ENCODE measurements at regions not wholly inside any gene's neighbourhood (a gene's known extent, or its start where the extent isn't known, plus 50 kb on each side); places are given as distances from the start of the nearest gene placed in this dataset.
"Not testable (repeated sequence)": the region's sequence is repeated elsewhere in the genome, so short reads cannot be mapped to it uniquely, and the experiment has no call there.

DNA sequence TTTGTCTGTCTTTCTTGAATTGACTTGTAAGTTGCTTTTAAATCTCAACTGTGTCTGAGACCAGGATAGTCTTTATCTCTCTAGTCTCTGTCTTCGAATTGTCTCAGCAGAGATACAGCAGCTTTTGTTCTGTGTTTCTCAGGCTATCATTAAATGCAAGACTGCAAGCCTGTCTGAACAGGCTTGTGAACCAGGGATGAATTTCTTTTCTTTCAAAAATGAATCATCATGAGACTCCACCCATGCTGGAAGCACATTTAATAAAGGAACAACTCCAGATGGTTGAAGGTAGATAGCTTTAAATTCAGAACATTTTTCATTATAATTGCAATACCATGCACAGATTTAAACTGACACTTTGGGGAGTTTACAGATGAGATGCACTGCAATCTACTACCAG, 155.9 kb downstream of the SEC23IP start:
- DNase-seq (ENCODE audit: low read depth), result no peak

- no peak for DNase-seq (ENCODE audit: low read depth)
Measured at GRCh38 chr10:120051671-120052070, 159.1 kb downstream of the SEC23IP start.

GRCh38 chr10:120052964-120053702, 160.6 kb downstream of the SEC23IP start:
- no peak for DNase-seq (ENCODE audit: low read depth)

GRCh38 chr10:120059790-120060189, 167.3 kb downstream of the SEC23IP start:
- not testable (repeated sequence) for DNase-seq (ENCODE audit: low read depth)

DNA sequence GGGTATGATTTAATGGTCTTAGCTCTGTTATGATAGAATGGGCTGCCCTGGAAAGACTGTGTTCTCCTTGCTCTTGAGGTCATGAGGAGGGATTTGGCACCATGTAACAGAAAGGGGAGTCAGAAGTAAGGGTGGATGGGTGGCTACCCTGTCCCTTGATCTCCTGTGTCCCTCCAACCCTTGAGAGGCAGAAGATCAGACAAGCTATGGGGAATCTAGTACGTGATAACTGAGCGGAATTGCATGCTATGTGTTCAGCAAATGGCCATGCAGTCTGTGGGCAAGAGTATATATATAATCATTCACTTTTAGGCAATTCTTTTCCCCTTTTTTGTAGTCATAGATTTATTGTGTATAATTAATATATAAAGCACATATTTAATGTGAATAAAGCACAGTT, 174.9 kb downstream of the SEC23IP start:
- DNase-seq (ENCODE audit: low read depth), result no peak

DNA sequence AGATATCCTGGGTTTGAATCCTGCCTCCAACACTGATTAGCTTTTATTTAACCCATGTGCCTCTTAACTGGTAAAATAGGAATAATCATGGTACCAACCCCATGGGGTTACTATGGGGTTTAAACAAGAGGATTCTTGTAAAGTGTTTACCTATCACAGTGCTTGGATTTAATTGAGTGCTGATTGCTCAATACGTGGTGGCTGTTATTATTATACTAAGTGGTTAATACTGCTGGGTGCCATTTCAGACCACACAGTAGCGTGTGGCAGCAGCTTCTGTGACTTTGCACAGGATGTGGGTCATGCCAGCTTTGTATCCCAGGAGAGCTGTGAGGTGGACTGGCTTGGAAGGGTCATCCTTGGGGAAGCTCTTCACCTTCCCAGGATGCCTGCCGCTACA, 177.2 kb downstream of the SEC23IP start:
- no peak for DNase-seq (ENCODE audit: low read depth)

GRCh38 chr10:120075349-120075748, 182.8 kb downstream of the SEC23IP start:
- DNase-seq (ENCODE audit: low read depth), result no peak

DNA sequence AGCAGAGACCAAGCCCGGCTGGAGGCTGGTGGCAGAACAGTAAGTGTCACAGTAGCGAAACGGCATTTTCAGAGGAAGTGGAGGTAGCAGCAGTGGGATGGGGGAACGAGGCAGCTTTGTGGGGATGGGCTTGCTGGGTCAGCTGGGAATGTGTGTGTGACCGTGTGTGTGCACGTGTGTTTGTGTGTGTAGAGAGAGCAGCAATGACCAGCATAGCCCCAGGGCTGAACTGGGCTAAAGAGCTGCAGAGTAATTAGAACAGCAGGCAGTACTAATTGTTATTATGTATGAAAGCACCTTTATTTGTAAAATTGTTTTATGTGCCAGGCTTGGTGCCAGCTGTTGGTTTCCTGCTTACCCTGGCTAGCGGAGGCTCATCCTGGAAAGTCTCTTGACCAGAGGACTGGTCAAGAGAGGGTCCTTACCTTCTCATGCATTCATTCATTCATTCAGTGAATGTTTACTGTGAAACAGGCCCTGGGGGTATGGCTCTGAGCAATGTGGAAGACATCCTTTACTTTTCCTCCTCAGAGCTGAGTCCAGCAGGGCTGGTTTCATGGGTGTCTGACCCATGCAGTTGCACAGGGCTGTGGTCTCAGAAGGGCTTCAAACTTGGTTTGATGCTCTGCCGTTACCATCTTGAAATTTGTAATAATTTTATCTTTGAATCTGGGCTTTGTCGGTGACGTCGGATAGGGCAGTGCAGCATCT, 184.6 kb downstream of the SEC23IP start:
- DNase-seq (ENCODE audit: low read depth), result no peak

GRCh38 chr10:120077707-120078492, 185.4 kb downstream of the SEC23IP start:
- DNase-seq (ENCODE audit: low read depth), result no peak

GRCh38 chr10:120085096-120085796, 192.7 kb downstream of the SEC23IP start:
- DNase-seq (ENCODE audit: low read depth), result no peak

- no peak for DNase-seq (ENCODE audit: low read depth)
Measured at GRCh38 chr10:120086066-120086465, 193.5 kb downstream of the SEC23IP start.

DNA sequence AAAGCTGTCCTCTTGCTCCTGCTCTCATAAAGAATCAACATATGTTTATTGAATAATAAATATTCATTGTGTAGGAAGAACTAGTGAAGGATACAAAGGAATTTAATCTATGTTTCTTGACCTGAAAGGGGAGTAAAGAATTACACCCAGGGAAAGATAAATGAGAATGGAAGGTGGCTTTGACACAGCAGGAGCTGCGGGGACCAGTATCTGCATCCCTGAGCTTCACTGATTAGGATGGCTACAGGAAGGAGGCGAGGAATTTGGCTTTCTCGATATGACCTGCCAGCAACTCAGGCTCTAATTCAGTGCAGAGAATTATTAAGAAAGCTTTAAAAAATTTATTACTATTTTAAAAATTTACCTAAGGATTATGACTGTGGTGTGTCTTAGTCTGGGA, 194.6 kb downstream of the SEC23IP start:
- DNase-seq (ENCODE audit: low read depth), result no peak

GRCh38 chr10:120095875-120096274, 203.3 kb downstream of the SEC23IP start:
- no peak for DNase-seq (ENCODE audit: low read depth)

DNA sequence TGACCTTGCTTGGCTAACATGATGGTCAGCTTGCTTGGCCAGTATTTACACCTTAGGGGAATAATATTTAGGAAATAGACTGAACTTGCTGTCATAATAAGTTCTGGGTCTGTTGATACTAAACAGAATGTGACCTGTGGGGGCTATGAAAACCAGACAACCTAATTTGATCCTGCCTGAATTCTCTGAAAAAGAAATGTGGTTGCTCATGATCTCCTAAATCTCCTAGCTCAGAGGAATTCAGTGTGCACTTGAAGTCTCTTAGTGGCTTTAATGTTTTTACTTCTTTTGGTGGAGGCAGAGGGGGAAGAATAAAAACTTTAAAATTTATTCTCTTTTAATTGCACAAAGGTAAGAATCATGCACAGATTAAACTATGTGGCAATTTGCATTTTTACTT, 205.2 kb downstream of the SEC23IP start:
- DNase-seq (ENCODE audit: low read depth), result no peak

- DNase-seq (ENCODE audit: low read depth), result peak; percentile 67
Measured at GRCh38 chr10:120098232-120098930, 205.9 kb downstream of the SEC23IP start.

GRCh38 chr10:120103738-120104560, 211.4 kb downstream of the SEC23IP start:
- peak; percentile 2 for DNase-seq (ENCODE audit: low read depth)

DNA sequence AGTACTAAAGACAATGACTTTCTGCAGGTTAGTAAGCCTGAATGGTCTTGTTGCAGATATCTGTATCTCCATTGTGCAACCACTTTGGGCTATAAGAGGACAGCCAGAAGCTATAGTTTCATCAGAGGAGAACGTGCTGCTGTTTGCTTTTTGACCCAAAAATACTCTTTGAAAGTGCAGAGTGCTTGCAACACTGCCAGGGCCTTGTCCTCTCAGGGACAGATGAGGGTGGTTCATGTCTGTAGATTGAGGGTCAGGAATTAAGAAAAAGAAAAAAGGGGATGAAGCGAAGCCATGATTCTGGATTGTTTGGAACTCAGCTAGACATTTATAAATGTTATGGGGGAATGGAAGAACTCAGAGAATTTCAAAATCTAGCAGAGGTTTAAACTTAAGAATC, 212.5 kb downstream of the SEC23IP start:
- DNase-seq (ENCODE audit: low read depth), result no peak

GRCh38 chr10:120105492-120105891, 213.0 kb downstream of the SEC23IP start:
- no peak for DNase-seq (ENCODE audit: low read depth)

DNA sequence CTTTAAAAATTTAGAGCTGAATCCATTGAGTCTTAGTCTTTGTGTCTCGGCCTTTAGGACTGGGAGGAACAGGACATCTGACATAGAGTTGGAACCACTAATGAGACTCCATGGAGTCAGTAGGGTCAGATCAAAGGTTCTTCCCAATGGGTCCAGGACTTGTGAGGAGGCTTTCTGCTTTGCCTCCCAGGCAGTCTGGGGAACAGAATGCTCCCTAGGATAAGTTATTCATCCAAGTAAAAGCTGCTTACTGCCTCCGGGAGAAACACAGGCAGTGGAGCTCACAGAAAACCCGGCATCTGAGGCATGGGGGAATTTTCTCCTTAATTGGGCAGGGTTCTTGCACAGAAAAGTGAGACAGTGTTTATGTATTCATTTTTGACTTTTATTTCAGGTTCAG, 216.4 kb downstream of the SEC23IP start:
- no peak for DNase-seq (ENCODE audit: low read depth)

DNA sequence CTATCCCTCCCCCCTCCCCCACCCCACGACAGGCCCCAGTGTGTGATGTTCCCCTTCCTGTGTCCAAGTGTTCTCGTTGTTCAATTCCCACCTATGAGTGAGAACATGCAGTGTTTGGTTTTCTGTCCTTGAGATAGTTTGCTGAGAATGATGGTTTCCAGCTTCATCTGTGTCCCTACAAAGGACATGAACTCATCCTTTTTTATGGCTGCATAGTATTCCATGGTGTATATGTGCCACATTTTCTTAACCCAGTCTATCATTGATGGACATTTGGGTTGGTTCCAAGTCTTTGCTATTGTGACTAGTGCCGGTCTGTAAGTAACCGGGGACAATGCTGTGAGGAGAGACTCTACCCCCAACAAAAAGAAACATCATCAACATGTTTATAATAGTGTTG, 217.2 kb downstream of the SEC23IP start:
- not testable (repeated sequence) for DNase-seq (ENCODE audit: low read depth)

DNA sequence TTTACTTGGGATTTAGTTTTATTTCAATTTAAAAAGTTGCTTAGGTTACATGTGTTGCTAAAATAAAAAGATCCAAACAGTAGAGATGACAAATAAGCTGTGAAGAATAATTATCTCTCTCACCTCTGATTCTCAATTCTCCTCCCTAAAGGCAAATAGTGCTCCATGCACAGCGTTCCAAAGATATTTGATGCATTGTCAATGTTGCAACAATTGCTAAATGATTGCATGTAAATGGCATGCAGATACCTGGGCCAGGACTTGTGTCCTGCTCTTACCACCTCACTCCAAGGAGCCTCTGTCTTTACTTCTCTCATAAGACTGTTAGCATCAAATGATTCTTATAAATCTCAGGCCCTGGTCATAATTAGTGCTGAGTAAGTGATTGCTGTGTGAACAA, 217.7 kb downstream of the SEC23IP start:
- DNase-seq (ENCODE audit: low read depth), result no peak
